ENCODE measurements at regions not wholly inside any gene's neighbourhood (a gene's known extent, or its start where the extent isn't known, plus 50 kb on each side); places are given as distances from the start of the nearest gene placed in this dataset.

- DNase-seq (ENCODE audit: low spot score) = no peak
Observed at GRCh38 chr2:145090841-145091761, 571.2 kb upstream of the ZEB2 start.

- DNase-seq (ENCODE audit: low spot score) = no peak
Observed at GRCh38 chr2:145088756-145089155, 568.8 kb upstream of the ZEB2 start.

- DNase-seq (ENCODE audit: low spot score) = no peak
Observed at GRCh38 chr2:145086910-145087309, 567.0 kb upstream of the ZEB2 start.

- DNase-seq (ENCODE audit: low spot score) = no peak
Observed at GRCh38 chr2:145085612-145086011, 565.7 kb upstream of the ZEB2 start.

GRCh38 chr2:145080426-145080825, 560.5 kb upstream of the ZEB2 start:
- no peak for DNase-seq (ENCODE audit: low spot score)

- no peak for DNase-seq (ENCODE audit: low spot score)
Observed at GRCh38 chr2:145079641-145080040, 559.7 kb upstream of the ZEB2 start.

- DNase-seq (ENCODE audit: low spot score) = no peak
Observed at GRCh38 chr2:145078923-145079322, 559.0 kb upstream of the ZEB2 start.

- no peak for DNase-seq (ENCODE audit: low spot score)
Observed at GRCh38 chr2:145076085-145076484, 556.2 kb upstream of the ZEB2 start.

- DNase-seq (ENCODE audit: low spot score) = no peak
Observed at GRCh38 chr2:145075454-145076062, 555.6 kb upstream of the ZEB2 start.

- DNase-seq (ENCODE audit: low spot score) = no peak
Observed at GRCh38 chr2:145070703-145071102, 550.8 kb upstream of the ZEB2 start.

- DNase-seq (ENCODE audit: low spot score) = no peak
Observed at GRCh38 chr2:145068509-145068908, 548.6 kb upstream of the ZEB2 start.

- DNase-seq (ENCODE audit: low spot score) = no peak
Observed at GRCh38 chr2:145067549-145068030, 547.7 kb upstream of the ZEB2 start.

- DNase-seq (ENCODE audit: low spot score) = no peak
Observed at GRCh38 chr2:145066856-145067548, 547.1 kb upstream of the ZEB2 start.

GRCh38 chr2:145066151-145066661, 546.3 kb upstream of the ZEB2 start:
- DNase-seq (ENCODE audit: low spot score) = no peak

- DNase-seq (ENCODE audit: low spot score) = no peak
Observed at GRCh38 chr2:145065342-145065741, 545.4 kb upstream of the ZEB2 start.

- no peak for DNase-seq (ENCODE audit: low spot score)
Observed at GRCh38 chr2:145064511-145064910, 544.6 kb upstream of the ZEB2 start.

GRCh38 chr2:145060876-145061275, 541.0 kb upstream of the ZEB2 start:
- DNase-seq (ENCODE audit: low spot score) = no peak

GRCh38 chr2:145059914-145060313, 540.0 kb upstream of the ZEB2 start:
- no peak for DNase-seq (ENCODE audit: low spot score)

- no peak for DNase-seq (ENCODE audit: low spot score)
Observed at GRCh38 chr2:145059343-145059742, 539.4 kb upstream of the ZEB2 start.

- DNase-seq (ENCODE audit: low spot score) = no peak
Observed at GRCh38 chr2:145058457-145058856, 538.5 kb upstream of the ZEB2 start.

- DNase-seq (ENCODE audit: low spot score) = no peak
Observed at GRCh38 chr2:145055651-145056050, 535.7 kb upstream of the ZEB2 start.

GRCh38 chr2:145050134-145050533, 530.2 kb upstream of the ZEB2 start:
- DNase-seq (ENCODE audit: low spot score) = no peak

GRCh38 chr2:145049475-145049874, 529.6 kb upstream of the ZEB2 start:
- DNase-seq (ENCODE audit: low spot score) = no peak
